B cell (primary cell): ENCODE measurements at regions not wholly inside any gene's neighbourhood (a gene's known extent, or its start where the extent isn't known, plus 50 kb on each side); places are given as distances from the start of the nearest gene placed in this dataset.

Experiments
- EZH2 ChIP-seq: IDR thresholded peaks from 2 replicates; pipeline ENCODE4 v1.6.1; 2012; ENCODE audit warnings: borderline replicate concordance, low read depth, mild to moderate bottlenecking, moderate library complexity, low read length; ENCODE audit not compliant: insufficient read depth, poor library complexity, severe bottlenecking
- TF ChIP-seq, protein P1 (sequence below): fragments of 200-600 bp; IDR thresholded peaks from one replicate; pipeline ENCODE4 v1.8.0; 2022; ENCODE audit warnings: antibody characterized with exemption, mild to moderate bottlenecking

- TF ChIP-seq, protein P1, sequence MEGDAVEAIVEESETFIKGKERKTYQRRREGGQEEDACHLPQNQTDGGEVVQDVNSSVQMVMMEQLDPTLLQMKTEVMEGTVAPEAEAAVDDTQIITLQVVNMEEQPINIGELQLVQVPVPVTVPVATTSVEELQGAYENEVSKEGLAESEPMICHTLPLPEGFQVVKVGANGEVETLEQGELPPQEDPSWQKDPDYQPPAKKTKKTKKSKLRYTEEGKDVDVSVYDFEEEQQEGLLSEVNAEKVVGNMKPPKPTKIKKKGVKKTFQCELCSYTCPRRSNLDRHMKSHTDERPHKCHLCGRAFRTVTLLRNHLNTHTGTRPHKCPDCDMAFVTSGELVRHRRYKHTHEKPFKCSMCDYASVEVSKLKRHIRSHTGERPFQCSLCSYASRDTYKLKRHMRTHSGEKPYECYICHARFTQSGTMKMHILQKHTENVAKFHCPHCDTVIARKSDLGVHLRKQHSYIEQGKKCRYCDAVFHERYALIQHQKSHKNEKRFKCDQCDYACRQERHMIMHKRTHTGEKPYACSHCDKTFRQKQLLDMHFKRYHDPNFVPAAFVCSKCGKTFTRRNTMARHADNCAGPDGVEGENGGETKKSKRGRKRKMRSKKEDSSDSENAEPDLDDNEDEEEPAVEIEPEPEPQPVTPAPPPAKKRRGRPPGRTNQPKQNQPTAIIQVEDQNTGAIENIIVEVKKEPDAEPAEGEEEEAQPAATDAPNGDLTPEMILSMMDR = no peak
- no peak for TF ChIP-seq EZH2
Measured at GRCh38 chr2:71945603-71945959, 202.1 kb downstream of the CYP26B1 start.
